Left ventricle myocardium inferior (tissue), 1 donor: ENCODE measurements at regions not wholly inside any gene's neighbourhood (a gene's known extent, or its start where the extent isn't known, plus 50 kb on each side); places are given as distances from the start of the nearest gene placed in this dataset.

Experiments used
- DNase-seq: peaks from one replicate; pipeline ENCODE4 v3.0.0-alpha.2; 2020
- H3K27ac ChIP-seq: fragments of 200-600 bp; replicated peaks from 2 replicates; pipeline ENCODE4 v1.8.0; 2021
- H3K27me3 ChIP-seq: fragments of 200-600 bp; 2 replicates; pipeline ENCODE4 v1.8.0; 2021; ENCODE audit warnings: low read depth
- H3K36me3 ChIP-seq: fragments of 200-600 bp; 2 replicates; pipeline ENCODE4 v1.8.0; 2021
- H3K4me1 ChIP-seq: fragments of 200-600 bp; 2 replicates; pipeline ENCODE4 v1.8.0; 2021
- H3K4me3 ChIP-seq: fragments of 200-600 bp; 2 replicates; pipeline ENCODE4 v1.8.0; 2021; ENCODE audit warnings: mild to moderate bottlenecking, moderate library complexity
- H3K9me3 ChIP-seq: fragments of 200-600 bp; replicated peaks from 2 replicates; pipeline ENCODE4 v1.8.0; 2021
- CTCF ChIP-seq: fragments of 200-600 bp; IDR thresholded peaks from 2 replicates; pipeline ENCODE4 v1.8.0; 2021; ENCODE audit warnings: antibody characterized with exemption, mild to moderate bottlenecking, borderline replicate concordance
- intact Hi-C: fragments of 100-400 bp; cut with micrococcal nuclease; formaldehyde crosslinking; loops from one replicate; pipeline ENCODE4 v1.11.0; 2022
- donor health status: DM: no; HTN: yes; CAD: no; lungs with severe emphysema.

DNA sequence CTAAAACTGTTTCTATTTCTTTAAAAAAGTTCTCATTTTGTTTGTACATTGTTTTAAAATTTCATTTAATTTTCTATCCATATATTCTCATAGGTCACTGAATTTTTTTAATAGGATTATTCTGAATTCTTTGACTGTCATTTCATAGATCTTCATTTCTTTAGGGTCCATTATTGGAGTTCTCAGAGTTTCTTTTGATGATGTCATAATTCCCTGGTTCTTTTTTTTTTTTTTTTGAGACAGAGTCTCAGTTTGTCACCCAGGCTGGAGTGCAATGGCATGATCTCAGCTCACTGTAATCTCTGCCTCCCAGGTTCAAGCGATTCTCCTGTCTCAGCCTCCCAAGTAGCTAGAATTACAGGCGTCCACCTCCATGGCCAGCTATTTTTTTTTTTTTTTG, 89.9 kb downstream of the DMRT2 start:
- DNase-seq = no peak
- H3K36me3 ChIP-seq = no peaks in the 10 kb centered on the region
- H3K9me3 ChIP-seq = peaks cover 54% of the 10 kb centered on the region
- no peak overlapping the region for H3K4me3 ChIP-seq
- no peaks in the 10 kb centered on the region for H3K27me3 ChIP-seq
- intact Hi-C loops = no loop called here
- H3K4me1 ChIP-seq = no peaks in the 10 kb centered on the region
- no peak for TF ChIP-seq CTCF
- no peak overlapping the region for H3K27ac ChIP-seq

DNA sequence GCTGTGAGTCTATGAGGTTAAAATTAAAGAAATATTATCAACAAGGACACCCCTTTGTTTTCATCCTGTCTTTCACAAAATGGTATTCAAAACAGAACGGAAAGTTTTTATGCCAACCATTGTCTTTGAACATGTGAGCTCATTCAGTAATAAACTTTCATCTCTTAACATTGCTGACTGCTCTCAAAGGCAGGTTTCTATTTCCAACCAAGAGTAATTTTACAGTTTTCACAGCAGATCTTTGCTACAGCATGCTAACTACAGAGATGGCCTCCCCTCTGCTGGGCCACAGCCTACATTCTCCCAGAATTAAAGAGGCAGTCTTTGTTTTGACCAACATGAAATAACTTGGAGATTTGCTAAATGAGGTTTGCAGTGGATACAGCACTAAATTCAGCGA, 101.5 kb downstream of the DMRT2 start:
- no peak for TF ChIP-seq CTCF
- H3K4me1 ChIP-seq = no peaks in the 10 kb centered on the region
- no peak for DNase-seq
- no peak overlapping the region for H3K27ac ChIP-seq
- peaks cover 14% of the 10 kb centered on the region for H3K9me3 ChIP-seq
- no peaks in the 10 kb centered on the region for H3K27me3 ChIP-seq
- H3K4me3 ChIP-seq = no peak overlapping the region
- intact Hi-C loops = no loop called here
- H3K36me3 ChIP-seq = no peaks in the 10 kb centered on the region

- H3K27ac ChIP-seq = no peak overlapping the region
- no peaks in the 10 kb centered on the region for H3K27me3 ChIP-seq
- H3K36me3 ChIP-seq = no peaks in the 10 kb centered on the region
- no peak for TF ChIP-seq CTCF
- H3K9me3 ChIP-seq = peaks cover 14% of the 10 kb centered on the region
- no peak overlapping the region for H3K4me3 ChIP-seq
- DNase-seq = no peak
- H3K4me1 ChIP-seq = no peaks in the 10 kb centered on the region
- intact Hi-C loops = no loop called here
Measured at GRCh38 chr9:1152171-1152570, 102.0 kb downstream of the DMRT2 start.

GRCh38 chr9:1154739-1155138, 104.6 kb downstream of the DMRT2 start:
- H3K27me3 ChIP-seq = no peaks in the 10 kb centered on the region
- H3K36me3 ChIP-seq = no peaks in the 10 kb centered on the region
- no peak overlapping the region for H3K4me3 ChIP-seq
- H3K4me1 ChIP-seq = no peaks in the 10 kb centered on the region
- no peak for DNase-seq
- TF ChIP-seq CTCF = no peak
- intact Hi-C loops = no loop called here
- no peak overlapping the region for H3K27ac ChIP-seq
- no peaks in the 10 kb centered on the region for H3K9me3 ChIP-seq

DNA sequence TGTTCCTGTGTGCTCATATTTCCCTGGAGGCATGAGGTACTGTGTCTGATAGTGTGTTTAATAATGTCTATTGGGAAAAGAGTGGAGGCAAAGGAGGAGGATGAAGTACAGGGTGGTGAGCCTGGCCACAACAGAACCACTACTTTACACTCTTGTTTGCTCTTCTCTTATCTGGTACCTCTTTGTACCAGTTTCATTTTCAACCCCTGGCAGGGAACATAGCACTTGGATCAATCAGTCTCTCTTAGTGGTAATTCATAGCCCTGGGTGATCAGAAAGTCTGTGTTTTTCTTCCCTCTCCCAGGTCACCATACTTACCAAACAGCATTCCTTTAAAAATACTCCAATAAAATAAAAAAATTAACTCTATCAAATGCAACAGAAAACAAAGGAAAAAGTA, 105.4 kb downstream of the DMRT2 start:
- no peaks in the 10 kb centered on the region for H3K27me3 ChIP-seq
- H3K27ac ChIP-seq = no peak overlapping the region
- H3K4me3 ChIP-seq = no peak overlapping the region
- no peaks in the 10 kb centered on the region for H3K36me3 ChIP-seq
- intact Hi-C loops = no loop called here
- H3K4me1 ChIP-seq = no peaks in the 10 kb centered on the region
- no peak for DNase-seq
- no peak for TF ChIP-seq CTCF
- H3K9me3 ChIP-seq = peaks cover 3% of the 10 kb centered on the region
